K562 (cell line): ENCODE measurements at regions not wholly inside any gene's neighbourhood (a gene's known extent, or its start where the extent isn't known, plus 50 kb on each side); places are given as distances from the start of the nearest gene placed in this dataset.

Source experiments
- ATAC-seq: fragments of 200-7000 bp; cut with Tn5 transposase; 3 replicates; pipeline ENCODE4 v1.9.1; 2020; ENCODE audit warnings: moderate library complexity
- BruUV-seq: library from RNA; stranded (reverse); fragments of 400-500 nt; replicated peaks from 2 replicates; lab custom pipeline; 2021; lab: Mats Ljungman, UMichigan
- CTCF ChIA-PET: fragments of 300-600 bp; formaldehyde crosslinking; extraction: SDS; loops from one replicate; lab custom pipeline; 2021; ENCODE audit warnings: low intra/inter-chr PET ratio; lab: Yijun Ruan, JAX
- POLR2A ChIA-PET: fragments of 300-600, 350-650 bp; sonication (Branson Sonifier 250); formaldehyde crosslinking; extraction: SDS; loops from one replicate; lab custom pipeline; 2021; ENCODE audit warnings: antibody characterized with exemption, inconsistent platforms; lab: Yijun Ruan, JAX
- DNase-seq, 4 experiments: peaks; one replicate each; pipeline versions ENCODE4 v3.0.0 to v3.0.0-alpha.2; 2011 to 2018; ENCODE audit warnings: low spot score in 3 of 4, mixed read lengths in 3 of 4; ENCODE audit errors: extremely low read depth in 1 of 4
- FAIRE-seq: peaks from 2 replicates; lab custom pipeline; 2011; peaks lifted over from hg19 to GRCh38; lab: Jason Lieb, UNC
- H2AFZ ChIP-seq: 2 replicates; pipeline ENCODE4 v1.6.0; 2011; ENCODE audit warnings: low read depth, low read length, control low read depth, inconsistent platforms
- H3K27ac ChIP-seq: fragments of 200-600 bp; 3 replicates; pipeline ENCODE4 v1.8.0; 2011; ENCODE audit warnings: low read depth, mild to moderate bottlenecking, control low read depth, inconsistent platforms, low read length, moderate library complexity, mixed read lengths; ENCODE audit errors: extremely low read depth
- H3K27me3 ChIP-seq, 2 experiments: fragments of 300-600 bp in 1 of 2; 2 replicates in 1 of 2; 3 replicates in 1 of 2; pipeline versions ENCODE4 v1.6.0 to v1.8.0; 2011; ENCODE audit warnings: inconsistent platforms in 2 of 2, low read length in 2 of 2, mild to moderate bottlenecking in 1 of 2, mixed read lengths in 1 of 2, moderate library complexity in 1 of 2; ENCODE audit not compliant: control insufficient read depth in 2 of 2, insufficient read depth in 2 of 2
- H3K36me3 ChIP-seq: fragments of 300-600 bp; 3 replicates; pipeline ENCODE4 v1.8.0; 2011; ENCODE audit warnings: mild to moderate bottlenecking, low read length, inconsistent platforms; ENCODE audit not compliant: control insufficient read depth, insufficient read depth
- H3K4me1 ChIP-seq, 2 experiments: fragments of 200-600 bp in 1 of 2; replicated peaks in 1 of 2; 2 replicates in 1 of 2; 3 replicates in 1 of 2; pipeline versions ENCODE4 v1.5.1 to v1.8.0; 2011; ENCODE audit warnings: inconsistent platforms in 2 of 2, low read length in 2 of 2, mild to moderate bottlenecking in 1 of 2, mixed read lengths in 1 of 2, moderate library complexity in 1 of 2; ENCODE audit not compliant: control insufficient read depth in 2 of 2, insufficient read depth in 2 of 2
- H3K4me2 ChIP-seq: 2 replicates; pipeline ENCODE4 v1.6.1; 2011; ENCODE audit warnings: low read length, control low read depth, inconsistent platforms, mixed read lengths; ENCODE audit not compliant: insufficient read depth
- H3K4me3 ChIP-seq: fragments of 200-600 bp; sonication (generic), shearing (Covaris generic); 2 replicates; pipeline ENCODE4 v1.5.1; 2016; ENCODE audit warnings: control low read depth, inconsistent platforms
- H3K79me2 ChIP-seq: fragments of 200-600 bp; 3 replicates; pipeline ENCODE4 v1.8.0; 2011; ENCODE audit warnings: low read length, inconsistent platforms; ENCODE audit not compliant: control insufficient read depth, insufficient read depth
- H3K9ac ChIP-seq, 2 experiments: 2 replicates each; pipeline versions ENCODE4 v1.6.0 to v1.6.1; 2011; ENCODE audit warnings: low read depth in 2 of 2, low read length in 2 of 2, control low read depth in 1 of 2, inconsistent platforms in 1 of 2, mild to moderate bottlenecking in 1 of 2, mixed read lengths in 1 of 2; ENCODE audit not compliant: insufficient read depth in 1 of 2
- H3K9me1 ChIP-seq: one replicate; pipeline ENCODE4 v1.6.0; 2011; ENCODE audit warnings: inconsistent platforms, mild to moderate bottlenecking, low read length, moderate library complexity; ENCODE audit not compliant: control insufficient read depth, insufficient read depth
- H3K9me3 ChIP-seq: replicated peaks from 2 replicates; pipeline ENCODE4 v1.5.1; 2011; ENCODE audit warnings: low read depth, low read length, inconsistent platforms; ENCODE audit not compliant: control insufficient read depth, insufficient read depth
- H4K20me1 ChIP-seq: replicated peaks from 2 replicates; pipeline ENCODE4 v1.6.1; 2011; ENCODE audit warnings: low read length, inconsistent platforms, mixed read lengths; ENCODE audit not compliant: control insufficient read depth, insufficient read depth
- ARNT ChIP-seq, 2 experiments: fragments of 450-650 bp; IDR thresholded peaks; 2 replicates each; pipeline ENCODE4 v1.6.1; 2016; ENCODE audit warnings: mild to moderate bottlenecking in 1 of 2
- BCOR ChIP-seq: fragments of 450-650 bp; IDR thresholded peaks from 2 replicates; pipeline ENCODE4 v1.6.1; 2016
- CREM ChIP-seq: IDR thresholded peaks from 2 replicates; pipeline ENCODE4 v1.6.1; 2014; ENCODE audit warnings: antibody characterized with exemption, low read depth
- EGR1 ChIP-seq: fragments of 450-650 bp; conservative IDR thresholded peaks from 2 replicates; pipeline ENCODE4 v1.6.1; 2017; ENCODE audit warnings: mild to moderate bottlenecking
- ELF2 ChIP-seq: fragments of 250-450 bp; sonication (Bioruptor Pico); IDR thresholded peaks from 2 replicates; pipeline ENCODE4 v1.5.0; 2021; ENCODE audit warnings: mild to moderate bottlenecking
- ELK3 ChIP-seq: fragments of 450-650 bp; formaldehyde crosslinking; IDR thresholded peaks from 2 replicates; pipeline ENCODE4 v1.4.0; 2020; ENCODE audit warnings: mild to moderate bottlenecking
- EZH2 ChIP-seq: IDR thresholded peaks from 2 replicates; pipeline ENCODE4 v1.6.1; 2012; ENCODE audit warnings: low read depth, mild to moderate bottlenecking, inconsistent platforms, low read length, borderline replicate concordance
- GTF2A2 ChIP-seq: IDR thresholded peaks from 2 replicates; pipeline ENCODE4 v1.6.1; 2016; ENCODE audit warnings: mild to moderate bottlenecking, missing genetic modification characterization, missing compliant biosample characterization
- HMG20A ChIP-seq: fragments of 450-650 bp; formaldehyde crosslinking; conservative IDR thresholded peaks from 2 replicates; pipeline ENCODE4 v1.4.0; 2020; ENCODE audit warnings: mild to moderate bottlenecking, mixed read lengths
- HMGN3 ChIP-seq: IDR thresholded peaks from 2 replicates; pipeline ENCODE4 v1.6.1; 2011; ENCODE audit warnings: borderline replicate concordance, low read depth, mild to moderate bottlenecking, mixed read lengths, low read length; ENCODE audit not compliant: insufficient read length; ENCODE audit errors: extremely low read depth
- MAFK ChIP-seq: IDR thresholded peaks from 2 replicates; pipeline ENCODE4 v1.6.1; 2011; ENCODE audit warnings: low read length, improper control_type of control experiment
- MITF ChIP-seq: IDR thresholded peaks from 2 replicates; pipeline ENCODE4 v1.6.1; 2014; ENCODE audit warnings: antibody characterized with exemption
- PHF20 ChIP-seq: fragments of 450-650 bp; IDR thresholded peaks from 2 replicates; pipeline ENCODE4 v1.6.1; 2018; ENCODE audit not compliant: partially characterized antibody
- SIN3A ChIP-seq, 2 experiments: fragments of 150-350 bp in 1 of 2; IDR thresholded peaks; 2 replicates each; pipeline ENCODE4 v1.6.1; 2011 to 2016; ENCODE audit warnings: borderline replicate concordance in 2 of 2, low read depth in 2 of 2, low read length in 2 of 2, mild to moderate bottlenecking in 2 of 2, moderate library complexity in 2 of 2; ENCODE audit not compliant: control insufficient read depth in 1 of 2
- SP1 ChIP-seq: sonication (generic); formaldehyde crosslinking; IDR thresholded peaks from 2 replicates; pipeline ENCODE4 v1.8.1; 2022; ENCODE audit warnings: mild to moderate bottlenecking, missing genetic modification reagents
- ZNF124 ChIP-seq: sonication (generic); formaldehyde crosslinking; IDR thresholded peaks from 2 replicates; pipeline ENCODE4 v1.8.1; 2022; ENCODE audit warnings: missing genetic modification reagents
- ZNF24 ChIP-seq: fragments of 450-650 bp; IDR thresholded peaks from 2 replicates; pipeline ENCODE4 v1.6.1; 2016
- ZNF507 ChIP-seq: conservative IDR thresholded peaks from 2 replicates; pipeline ENCODE4 v1.6.1; 2017; ENCODE audit warnings: missing genetic modification characterization, missing compliant biosample characterization
- WGBS: fragments of 100-300 bp; shearing (Covaris generic); methylation state at CpG from one replicate; pipeline ENCODE4 v1.1.6; 2016; ENCODE audit warnings: low coverage, mixed read lengths; ENCODE audit not compliant: insufficient coverage; ENCODE audit errors: missing lambda C conversion rate; 5-methylcytosine and 5-hydroxymethylcytosine counted together
- in situ Hi-C: fragments of 300-500 bp; cut with MboI; formaldehyde crosslinking; loops from 4 replicates; pipeline ENCODE4 v1.15.0; 2018; ENCODE audit warnings: inconsistent platforms, mixed read lengths
- intact Hi-C: fragments of 100-400 bp; cut with micrococcal nuclease; formaldehyde crosslinking; loops from 2 replicates; pipeline ENCODE4 v1.14.2; 2022
- TF ChIP-seq, protein P1 (sequence below): fragments of 250-450 bp; sonication (Bioruptor Pico); IDR thresholded peaks from 2 replicates; pipeline ENCODE4 v1.4.0; 2020; ENCODE audit warnings: mild to moderate bottlenecking, moderate library complexity

DNA sequence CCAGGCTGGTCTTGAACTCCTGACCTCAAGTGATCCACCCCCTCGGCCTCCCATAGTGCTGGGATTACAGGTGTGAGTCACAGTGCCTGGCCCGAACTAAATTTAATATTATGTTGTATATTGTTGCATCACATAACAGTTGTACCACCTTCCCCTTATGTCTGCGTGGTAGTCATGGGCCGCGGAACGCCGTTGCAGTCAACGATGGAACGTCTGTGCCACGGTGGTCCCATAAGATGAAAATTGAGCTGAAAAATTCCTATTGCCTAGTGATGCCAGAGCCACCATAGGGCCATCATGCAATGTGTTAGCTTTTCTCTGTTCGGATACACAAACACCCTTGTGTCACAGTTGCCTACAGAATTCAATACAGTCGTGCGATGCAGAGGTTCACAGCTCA is 236.1 kb downstream of the TEX29 start:
- H2AFZ ChIP-seq = no peak overlapping the region
- ChIA-PET CTCF (no interaction called here), POLR2A (no interaction called here)
- in situ Hi-C loops = no loop called here
- 2% methylated on average over 11 of the region's 13 CpGs for WGBS
- FAIRE-seq (no peak), DNase-seq (no peak), ATAC-seq (no peak)
- peaks cover 0 to 40% of the 10 kb centered on the region in 2 experiments; a peak in 3 of 5 replicates for H3K27me3 ChIP-seq
- no peaks in the 10 kb centered on the region for H3K9me1 ChIP-seq
- intact Hi-C loops = no loop called here
- no peak overlapping the region for H3K9ac ChIP-seq
- no peak overlapping the region for H3K4me3 ChIP-seq
- H3K4me2 ChIP-seq = no peak overlapping the region
- no peaks in the 10 kb centered on the region for H3K36me3 ChIP-seq
- H4K20me1 ChIP-seq = no peaks in the 10 kb centered on the region
- no peaks in the 10 kb centered on the region for H3K79me2 ChIP-seq
- H3K4me1 ChIP-seq = no peaks in the 10 kb centered on the region
- TF ChIP-seq ZNF507 (tag) (no peak), ARNT (IDR thresholded peaks at IDR 0.05) (no peak), MITF (no peak), SIN3A (IDR thresholded peaks at IDR 0.05; ENCODE audit: borderline replicate concordance in 2 of 2, control insufficient read depth in 1 of 2, low read depth in 2 of 2, low read length in 2 of 2) (no peak), CREM (no peak), EZH2 (no peak), ZNF124 (no peak), GTF2A2 (tag) (no peak), ZNF24 (no peak), PHF20 (no peak), ELK3 (CRISPR knock-in tag) (no peak), HMG20A (CRISPR knock-in tag) (no peak), BCOR (no peak), ELF2 (CRISPR knock-in tag) (no peak), SP1 (CRISPR knock-in tag) (no peak), HMGN3 (no peak), EGR1 (no peak), MAFK (no peak)
- TF ChIP-seq, protein P1, sequence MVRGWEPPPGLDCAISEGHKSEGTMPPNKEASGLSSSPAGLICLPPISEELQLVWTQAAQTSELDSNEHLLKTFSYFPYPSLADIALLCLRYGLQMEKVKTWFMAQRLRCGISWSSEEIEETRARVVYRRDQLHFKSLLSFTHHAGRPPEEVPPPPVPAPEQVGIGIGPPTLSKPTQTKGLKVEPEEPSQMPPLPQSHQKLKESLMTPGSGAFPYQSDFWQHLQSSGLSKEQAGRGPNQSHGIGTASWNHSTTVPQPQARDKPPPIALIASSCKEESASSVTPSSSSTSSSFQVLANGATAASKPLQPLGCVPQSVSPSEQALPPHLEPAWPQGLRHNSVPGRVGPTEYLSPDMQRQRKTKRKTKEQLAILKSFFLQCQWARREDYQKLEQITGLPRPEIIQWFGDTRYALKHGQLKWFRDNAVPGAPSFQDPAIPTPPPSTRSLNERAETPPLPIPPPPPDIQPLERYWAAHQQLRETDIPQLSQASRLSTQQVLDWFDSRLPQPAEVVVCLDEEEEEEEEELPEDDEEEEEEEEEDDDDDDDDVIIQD (CRISPR knock-in tag) = no peak
- no peaks in the 10 kb centered on the region for H3K9me3 ChIP-seq
- H3K27ac ChIP-seq = no peak overlapping the region
- BruUV-seq = no TSS peak
